Breast epithelium (tissue), 3 donors: ENCODE measurements at regions not wholly inside any gene's neighbourhood (a gene's known extent, or its start where the extent isn't known, plus 50 kb on each side); places are given as distances from the start of the nearest gene placed in this dataset.

Source experiments
- CTCF ChIP-seq, 3 donors: fragments of 450-650 bp; IDR thresholded peaks; one replicate each; pipeline ENCODE4 v1.5.1; 2016 to 2017; ENCODE audit warnings: antibody characterized with exemption in 3 of 3, mild to moderate bottlenecking in 3 of 3, moderate library complexity in 3 of 3
- POLR2A ChIP-seq: fragments of 450-650 bp; IDR thresholded peaks from one replicate; pipeline ENCODE4 v1.6.1; 2016; ENCODE audit warnings: antibody characterized with exemption, mild to moderate bottlenecking, moderate library complexity
- POLR2AphosphoS5 ChIP-seq, 3 donors: sonication (generic); formaldehyde crosslinking; IDR thresholded peaks; one replicate each; pipeline ENCODE4 v1.6.1; 2017; ENCODE audit warnings: antibody characterized with exemption in 3 of 3

DNA sequence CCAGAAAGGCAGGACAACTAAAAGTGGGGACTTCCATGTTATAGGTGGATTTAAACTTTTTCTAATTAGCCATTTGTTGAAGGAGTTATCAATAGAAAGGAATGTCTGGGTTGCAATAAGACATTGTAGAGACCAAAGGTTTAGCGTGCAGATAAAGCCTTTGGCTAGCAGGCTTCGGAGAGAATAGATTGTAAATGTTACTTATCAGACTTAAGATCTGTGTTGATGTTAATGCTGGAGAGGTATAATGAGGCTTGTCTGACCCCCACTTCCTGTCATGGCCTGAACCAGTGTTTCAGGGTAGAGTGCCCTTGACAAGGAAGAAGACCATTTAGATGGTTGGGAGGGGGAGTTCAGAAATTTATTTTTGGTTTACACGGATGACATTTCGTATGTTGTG, 67.1 kb upstream of the SPIN4 start:
- TF ChIP-seq POLR2AphosphoS5 (IDR thresholded peaks at IDR 0.05) (no peak), POLR2A (no peak), CTCF (IDR thresholded peaks at IDR 0.05) (no peak)
